Forelimb muscle (tissue), 1 donor: ENCODE measurements at regions not wholly inside any gene's neighbourhood (a gene's known extent, or its start where the extent isn't known, plus 50 kb on each side); places are given as distances from the start of the nearest gene placed in this dataset.

Experiments used
- DNase-seq: peaks from one replicate; pipeline ENCODE4 v3.0.0-alpha.2; 2013; ENCODE audit warnings: low read depth

DNA sequence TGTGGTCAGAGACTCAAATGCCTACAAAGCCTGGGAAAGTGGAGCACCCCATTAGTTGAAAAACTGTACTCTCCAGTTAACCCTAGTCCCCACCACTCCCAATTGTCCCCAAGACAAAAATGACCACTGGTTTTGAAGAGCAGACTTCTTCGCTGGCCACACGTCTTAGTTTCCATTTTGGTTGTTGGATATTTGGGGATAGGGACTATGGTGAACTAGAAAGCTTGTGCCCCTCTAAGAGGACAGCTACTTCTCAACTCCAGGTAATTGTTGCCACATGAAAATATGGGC, 109.4 kb upstream of the SPRY4 start:
- no peak for DNase-seq

DNA sequence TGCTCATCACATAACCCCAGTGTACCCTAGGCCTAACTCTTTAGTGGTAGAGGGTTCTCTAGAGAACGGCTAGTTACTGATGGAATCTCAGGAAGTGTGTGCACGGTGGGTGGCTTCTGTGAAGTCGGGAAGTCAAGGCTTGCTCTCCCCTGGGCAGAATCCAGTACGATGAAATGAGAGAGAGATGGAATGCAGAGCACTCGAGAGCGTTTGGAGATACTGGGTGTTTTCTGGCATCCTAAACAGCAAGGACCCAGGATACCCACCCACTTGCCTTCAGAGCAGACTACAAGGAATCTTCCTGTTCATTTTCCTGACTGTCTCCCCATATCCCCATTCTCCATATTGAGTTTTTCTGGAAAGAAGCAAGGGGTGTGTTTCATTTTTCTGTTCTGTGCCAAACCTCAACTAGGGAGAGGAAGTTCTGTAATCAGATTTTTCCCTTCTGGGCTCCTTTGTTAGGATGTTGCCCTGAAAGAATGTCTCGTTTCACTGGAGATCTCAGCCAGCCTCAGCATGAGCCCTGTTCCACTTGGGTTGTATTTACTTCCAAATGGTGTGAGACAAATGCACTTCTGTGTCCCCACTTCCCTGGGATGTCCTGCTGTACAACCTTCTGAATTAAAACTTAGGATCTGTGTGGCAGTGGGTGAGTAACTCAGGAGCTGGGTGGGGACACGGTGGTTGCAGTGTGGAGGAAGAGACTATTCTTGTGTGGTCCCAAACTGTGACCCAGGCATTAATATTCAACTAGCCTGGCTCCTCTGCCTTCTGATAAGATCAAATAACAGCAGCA, 108.9 kb upstream of the SPRY4 start:
- DNase-seq, result no peak

DNA sequence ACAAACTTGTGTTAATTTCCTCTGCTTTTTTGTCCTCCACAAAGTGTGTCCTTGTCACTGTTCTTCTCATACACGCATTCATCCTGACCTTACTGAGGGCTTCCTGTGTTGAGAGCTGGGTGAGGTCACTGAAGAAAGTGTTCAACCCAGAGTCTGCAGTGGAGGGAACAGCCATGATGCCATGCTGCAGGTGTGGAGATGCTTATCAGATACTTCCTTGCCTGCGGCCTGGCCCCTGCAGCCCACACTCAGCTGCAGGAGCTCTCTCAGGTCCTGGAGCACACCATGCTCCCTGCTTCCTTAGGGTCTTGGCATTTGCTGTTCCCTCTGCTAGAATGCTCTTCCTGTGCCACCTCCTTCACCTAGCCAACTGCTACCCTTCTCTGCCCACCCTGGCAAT, 108.1 kb upstream of the SPRY4 start:
- no peak for DNase-seq

DNA sequence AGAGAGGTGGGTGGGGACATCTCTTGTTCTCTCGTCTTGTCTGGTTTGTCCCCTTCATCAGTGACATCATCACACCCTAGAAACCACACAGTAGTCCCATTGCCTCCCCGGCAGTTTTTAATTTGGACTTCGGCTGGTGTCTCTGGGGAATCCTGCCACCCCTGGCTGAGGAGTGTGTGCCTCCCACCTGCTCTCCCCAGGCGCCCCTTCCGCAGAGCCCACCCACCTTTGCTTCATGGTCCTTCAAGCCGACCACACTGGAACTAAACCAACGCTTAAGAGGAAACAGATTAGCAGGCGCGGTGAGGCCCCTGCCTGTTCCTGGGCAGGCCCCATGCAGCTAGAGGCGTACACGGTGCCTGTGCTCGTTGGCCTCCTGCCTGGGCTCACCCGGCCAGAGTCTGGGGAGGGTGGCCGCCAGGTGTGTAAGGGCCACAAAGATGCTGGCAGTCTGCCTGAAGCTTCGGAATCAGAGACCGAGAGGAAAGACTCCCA, 107.6 kb upstream of the SPRY4 start:
- no peak for DNase-seq

DNA sequence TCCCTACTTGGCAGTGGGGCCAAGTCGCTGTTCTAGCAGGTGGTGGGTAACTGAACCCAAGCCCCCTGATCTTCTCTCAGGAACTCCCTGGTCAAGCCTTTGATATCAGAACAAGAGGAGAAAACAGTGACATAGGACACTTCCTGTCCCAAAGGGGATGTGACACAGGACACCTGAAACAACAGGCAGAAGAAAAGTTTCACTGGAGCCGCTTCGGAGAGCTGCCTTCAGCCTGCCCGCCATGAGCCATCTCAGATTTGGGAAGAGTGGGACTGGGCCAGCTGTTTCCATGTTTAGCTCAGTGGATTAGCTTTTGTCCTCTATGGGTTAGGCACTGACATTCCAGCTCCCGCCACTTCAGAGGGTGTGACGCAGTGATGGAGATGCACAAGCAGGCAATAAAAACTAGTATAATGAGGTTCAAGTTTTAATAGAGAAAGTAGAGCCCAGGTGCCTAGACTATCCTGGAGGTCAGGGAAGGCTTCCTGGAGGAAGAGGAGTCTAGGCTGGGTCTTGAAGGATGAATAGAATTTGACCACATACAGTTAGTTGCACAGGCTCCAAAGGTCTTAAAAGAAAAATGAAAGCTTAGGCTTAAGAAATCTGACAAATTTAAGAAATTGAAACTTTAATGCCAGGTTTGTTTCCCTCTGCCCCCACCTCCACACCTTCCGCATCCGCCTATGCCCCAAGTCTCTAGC, 104.1 kb upstream of the SPRY4 start:
- DNase-seq, result no peak

DNA sequence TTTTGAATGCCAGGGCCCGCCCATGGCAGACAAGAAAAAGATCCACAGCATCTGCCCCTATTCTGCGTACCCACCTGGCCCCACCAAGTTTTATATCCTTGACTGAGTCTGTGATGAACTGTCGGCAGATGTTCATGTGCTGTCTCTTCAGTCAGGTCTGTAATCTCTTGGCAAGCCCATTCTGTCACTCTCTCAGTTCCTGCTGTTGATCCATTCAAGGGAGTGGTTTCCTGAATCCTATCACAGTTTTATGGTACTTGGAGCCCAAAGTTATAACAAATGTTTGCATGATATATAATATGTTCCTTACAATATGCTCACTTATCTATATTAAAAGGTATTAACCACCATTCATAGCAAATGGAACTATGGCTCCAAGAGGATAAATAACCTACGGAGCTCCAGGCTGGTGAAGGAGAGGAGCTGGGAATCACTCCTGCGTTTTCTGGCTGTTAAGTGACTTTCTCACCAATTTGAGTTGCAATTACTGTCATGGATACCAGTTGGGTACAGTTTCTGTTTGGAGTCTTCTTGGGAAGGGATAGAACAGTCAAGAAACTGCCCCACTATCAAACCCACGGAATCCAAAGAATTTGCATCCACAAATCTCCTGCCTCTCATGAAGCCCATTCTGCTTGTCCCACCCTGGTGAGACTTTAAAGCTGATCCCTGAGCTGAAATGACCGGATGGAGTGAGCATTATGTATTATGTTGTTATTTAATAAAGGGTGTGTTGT, 103.4 kb upstream of the SPRY4 start:
- DNase-seq, result no peak

DNA sequence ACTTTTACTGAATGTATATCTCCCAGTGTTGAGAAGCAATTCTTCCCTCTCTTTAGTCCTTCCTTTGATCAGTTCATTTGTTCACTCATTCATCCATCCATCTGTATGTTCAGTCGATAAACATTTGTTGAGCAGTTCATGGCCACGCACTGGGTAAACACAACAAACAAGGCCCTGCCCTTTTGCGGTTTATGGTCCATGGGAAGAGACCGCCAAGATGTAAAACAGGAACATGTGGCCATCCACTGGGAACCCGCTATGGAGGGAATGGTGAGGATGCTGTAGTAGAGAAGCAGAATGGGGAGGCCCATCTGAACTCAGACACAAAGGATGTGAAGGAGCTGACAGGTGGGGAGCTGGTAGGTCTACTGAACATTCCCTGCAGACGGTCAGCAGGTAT, 102.7 kb upstream of the SPRY4 start:
- no peak for DNase-seq

DNA sequence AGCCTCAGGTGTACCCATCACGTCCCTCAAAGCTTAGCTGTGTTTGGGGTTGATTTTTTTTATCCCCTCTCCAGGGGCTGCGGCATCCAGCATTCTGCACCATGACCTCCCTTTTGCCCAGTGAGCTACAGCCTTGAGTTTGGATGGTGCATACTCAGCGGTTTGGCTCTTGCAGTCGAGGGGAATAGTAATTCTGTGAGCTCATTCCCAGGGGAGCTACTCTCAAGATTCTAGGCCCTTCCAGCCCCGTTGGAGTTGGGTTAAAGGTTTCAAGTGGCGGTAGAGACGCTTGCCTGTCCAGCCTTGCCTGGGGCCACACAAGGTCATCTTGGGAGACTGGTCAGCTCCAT, 102.2 kb upstream of the SPRY4 start:
- DNase-seq, result no peak

DNA sequence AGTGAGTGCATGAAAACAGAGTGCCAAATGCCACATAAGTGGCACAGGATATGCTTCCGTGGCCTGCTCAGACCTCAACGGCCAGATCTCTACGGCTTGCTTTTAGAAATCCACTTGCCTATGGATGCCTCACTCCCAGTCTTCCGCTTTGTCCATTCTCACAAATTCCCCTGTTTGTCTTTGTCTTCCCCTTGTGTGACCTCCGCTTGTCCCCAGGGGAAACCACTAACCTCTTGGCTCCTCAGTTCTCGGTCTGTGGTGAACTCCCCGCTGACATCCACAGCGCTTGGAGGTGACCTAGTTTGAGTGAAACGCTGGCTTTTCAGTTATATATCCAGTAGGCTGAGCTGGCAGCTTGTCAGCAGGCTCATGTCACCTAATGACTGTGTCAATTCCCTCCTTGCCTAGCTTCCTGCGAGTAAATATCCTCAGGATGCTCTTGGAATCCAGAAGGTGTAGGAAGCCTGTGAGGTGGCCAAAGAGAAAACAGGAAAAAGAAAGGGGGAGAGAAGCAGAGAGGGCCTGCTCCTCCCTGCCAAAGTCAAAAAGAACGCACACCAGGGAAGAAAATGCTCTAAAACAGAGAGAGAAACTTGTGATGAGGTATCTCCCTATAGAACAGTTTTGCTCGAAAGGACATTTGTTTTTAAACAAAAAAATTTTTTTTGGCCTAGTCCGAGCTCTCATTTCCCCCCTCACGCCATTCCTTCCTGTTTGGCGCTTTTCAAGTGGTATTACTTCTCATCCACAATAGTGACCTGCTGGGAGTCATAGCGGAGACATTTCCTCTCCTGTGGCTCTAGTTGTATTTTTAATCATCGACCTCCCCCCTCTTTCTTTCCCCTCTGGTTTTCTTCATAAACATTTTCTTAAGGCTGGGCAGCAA, 101.6 kb upstream of the SPRY4 start:
- DNase-seq, result no peak

DNA sequence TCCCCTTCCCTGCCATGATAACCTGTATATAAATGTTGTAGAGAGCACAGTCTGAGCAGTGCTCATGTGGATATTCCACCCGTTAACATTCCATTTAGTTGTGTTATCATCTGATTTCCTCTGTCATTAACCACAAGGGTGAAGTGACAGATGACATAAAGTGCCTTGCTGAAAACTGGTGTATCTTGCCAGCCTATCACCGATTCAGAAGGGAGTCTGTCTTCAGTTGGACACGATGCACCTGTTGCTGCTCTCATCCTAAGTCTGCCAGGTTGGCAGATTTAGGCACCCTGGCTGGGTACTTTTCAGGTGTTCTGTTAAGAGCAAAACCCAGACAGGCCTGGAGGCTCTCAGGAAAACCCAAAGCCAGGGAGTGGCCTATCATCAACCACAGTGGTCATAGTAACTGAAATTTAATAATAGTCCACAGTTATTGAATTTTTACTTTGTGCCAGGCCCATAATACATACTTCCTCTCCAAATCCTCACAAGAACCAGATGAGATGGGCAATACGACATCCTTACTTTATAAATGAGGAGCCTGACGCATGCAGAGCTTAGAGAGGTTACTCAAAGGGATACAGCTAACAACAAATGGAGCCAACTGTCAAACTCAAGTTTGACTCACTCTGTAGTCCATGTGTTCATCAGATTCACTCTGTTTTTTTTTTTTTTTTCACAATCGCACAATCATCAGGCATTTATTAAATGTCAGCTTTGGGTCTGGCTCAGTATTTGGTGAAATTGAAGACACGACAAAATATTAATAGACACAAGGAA, 100.7 kb upstream of the SPRY4 start:
- DNase-seq, result no peak

DNA sequence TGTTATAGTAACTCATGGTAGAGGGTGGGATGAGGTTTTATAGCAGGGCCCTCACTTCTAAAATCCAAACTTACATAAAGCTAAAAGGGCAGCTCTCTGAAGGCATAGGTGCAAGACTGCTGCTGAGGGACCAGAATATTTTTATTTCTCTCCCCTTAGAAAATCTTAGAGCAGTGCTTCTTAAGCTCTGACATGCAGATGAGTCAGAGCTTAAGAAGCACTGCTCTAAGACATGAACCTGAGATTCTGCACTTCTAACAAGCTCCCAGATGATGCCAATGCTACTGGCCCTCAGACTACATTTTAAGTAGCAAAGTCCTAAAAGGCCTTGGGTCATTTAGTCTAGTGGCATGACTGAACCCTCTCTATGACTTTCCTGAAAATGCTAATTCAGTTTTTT, 97.6 kb upstream of the SPRY4 start:
- DNase-seq, result no peak

DNA sequence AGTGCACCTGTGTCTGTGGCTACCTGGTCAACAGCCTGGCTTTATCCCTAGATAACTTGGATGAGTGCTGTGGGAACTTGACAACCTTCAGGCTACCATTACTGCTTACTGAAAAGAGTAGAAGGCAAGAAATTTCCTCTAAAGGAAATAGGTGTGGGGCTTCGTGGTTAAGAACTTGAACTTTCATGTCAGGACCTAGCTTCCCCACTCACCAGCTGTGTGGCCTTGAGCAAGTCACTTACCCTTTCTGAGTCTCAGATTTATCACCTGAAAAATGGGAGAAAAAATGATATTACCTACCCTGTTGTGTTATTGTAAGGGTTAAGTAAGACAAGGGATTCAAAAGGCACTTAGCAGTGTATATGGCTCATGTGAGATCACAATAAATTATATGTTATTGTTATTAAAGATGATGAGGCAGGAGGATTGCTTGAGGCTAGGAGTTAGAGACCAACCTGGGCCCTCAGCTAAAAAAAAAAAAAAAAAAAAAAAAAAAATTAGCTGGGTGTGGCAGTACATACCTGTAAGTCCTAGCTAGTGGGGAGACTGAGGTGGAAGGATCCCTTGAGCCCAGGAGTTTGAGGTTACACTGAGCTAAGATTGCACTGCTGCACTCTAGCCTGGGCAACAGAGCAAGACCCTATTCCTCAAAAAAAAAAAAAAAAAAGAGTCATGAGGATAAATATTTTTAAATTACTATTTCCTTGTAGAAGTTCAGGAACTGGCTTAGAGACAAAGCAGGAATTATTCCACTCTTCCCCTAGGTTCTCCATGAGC, 97.0 kb upstream of the SPRY4 start:
- DNase-seq, result no peak

DNA sequence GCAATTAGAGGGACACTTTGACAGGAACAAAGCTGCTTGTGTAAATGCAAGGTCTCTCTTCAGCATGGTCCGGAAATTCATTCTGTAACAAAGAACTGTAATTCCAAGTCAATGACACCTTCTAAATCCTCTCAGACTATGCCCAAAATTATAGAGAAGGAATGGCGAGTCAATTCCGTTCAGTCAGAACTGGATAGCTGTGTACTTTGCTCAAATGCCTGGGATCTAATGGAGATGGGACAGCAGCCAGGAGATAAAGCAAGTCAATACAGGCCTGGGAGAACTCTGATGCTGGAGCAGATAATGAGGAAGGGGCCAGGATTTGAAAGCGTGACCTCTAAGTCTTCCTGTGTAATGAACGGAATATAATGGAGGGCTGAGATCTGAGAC, 96.4 kb upstream of the SPRY4 start:
- no peak for DNase-seq

DNA sequence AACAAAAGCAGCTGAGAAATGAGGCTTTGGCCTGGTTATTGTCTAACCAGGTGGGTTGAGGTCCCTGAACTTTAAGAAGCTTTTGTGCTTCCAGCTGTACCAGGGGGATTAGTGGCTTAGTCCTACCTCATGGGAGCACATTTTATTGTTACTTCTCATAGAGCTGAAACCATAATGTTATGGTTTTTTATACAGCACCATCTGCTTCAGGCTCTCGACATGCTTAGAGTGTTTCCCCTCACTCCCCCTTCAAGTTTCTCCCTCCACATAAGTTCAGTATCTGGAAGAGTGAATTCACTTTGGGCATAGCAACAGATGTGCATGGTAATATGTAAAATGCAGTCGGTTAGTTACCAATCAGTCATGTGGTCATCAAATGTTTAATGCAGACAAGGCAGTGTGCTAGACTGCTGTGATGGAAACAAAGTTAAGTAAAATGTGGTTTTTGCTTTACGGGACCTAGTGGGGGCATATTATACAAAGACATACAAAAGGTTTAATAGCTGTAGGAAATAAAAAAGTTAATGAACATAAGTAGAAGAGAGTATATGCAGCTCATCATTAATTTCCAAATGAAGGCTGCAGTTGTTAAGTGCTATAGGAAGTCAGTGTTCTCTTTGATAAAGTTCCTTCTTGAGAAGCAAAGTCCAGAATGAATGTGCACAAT, 95.9 kb upstream of the SPRY4 start:
- no peak for DNase-seq

DNA sequence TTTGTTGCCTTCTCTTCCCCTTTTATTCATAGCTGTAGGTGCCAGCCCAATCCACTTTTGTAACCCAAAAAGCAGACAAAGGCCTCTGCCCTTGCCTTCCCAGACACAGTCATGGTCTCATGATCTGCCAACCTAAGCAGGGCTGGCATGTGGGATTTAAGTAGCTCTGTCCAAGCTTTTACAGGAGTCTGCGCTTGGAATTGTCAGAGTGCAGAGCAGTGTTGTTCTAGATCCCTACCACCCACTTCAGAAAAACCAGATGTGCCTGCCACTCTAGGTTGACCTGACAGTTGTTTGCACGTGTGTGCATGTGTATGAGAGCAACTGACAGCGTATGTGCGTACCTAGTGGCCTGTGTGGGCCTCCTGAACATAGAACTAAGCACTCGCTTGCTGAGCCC, 87.8 kb upstream of the SPRY4 start:
- DNase-seq, result no peak

DNA sequence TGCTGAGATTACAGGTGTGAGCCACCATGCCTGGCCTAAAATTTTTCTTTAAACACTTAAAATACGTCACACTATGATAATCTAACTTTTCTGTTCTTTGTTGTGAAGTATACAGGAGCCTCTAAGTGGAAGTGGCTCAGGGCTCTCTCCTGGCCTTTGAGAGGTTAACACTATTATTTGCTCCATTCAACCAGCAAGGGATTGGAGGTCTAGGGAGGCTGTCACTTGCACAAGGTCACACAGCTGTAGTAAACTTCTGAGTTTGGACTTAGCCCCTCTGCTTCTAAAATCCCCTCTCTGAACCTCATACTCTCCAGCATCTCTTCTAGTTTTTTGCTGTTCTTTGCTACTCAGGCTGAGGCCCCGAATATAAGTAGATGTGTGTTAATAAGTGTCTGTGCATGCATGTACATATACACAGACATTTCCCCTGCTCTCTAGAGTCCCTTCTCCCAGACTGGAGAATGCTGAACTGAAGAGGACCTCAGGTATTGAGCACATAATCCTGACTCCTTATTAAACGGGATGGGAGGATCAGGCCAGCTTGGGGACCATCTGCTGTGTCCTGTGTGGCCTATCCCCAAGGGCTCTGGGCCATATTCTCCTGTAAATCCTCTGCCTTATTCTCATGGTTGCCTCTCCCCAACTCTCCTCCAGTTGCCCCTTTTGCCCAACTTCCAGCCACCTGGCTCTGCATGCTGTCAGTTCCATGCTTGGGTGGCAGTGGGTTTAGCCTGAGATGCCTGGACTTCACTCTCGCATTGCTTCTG, 87.0 kb upstream of the SPRY4 start:
- DNase-seq, result no peak

DNA sequence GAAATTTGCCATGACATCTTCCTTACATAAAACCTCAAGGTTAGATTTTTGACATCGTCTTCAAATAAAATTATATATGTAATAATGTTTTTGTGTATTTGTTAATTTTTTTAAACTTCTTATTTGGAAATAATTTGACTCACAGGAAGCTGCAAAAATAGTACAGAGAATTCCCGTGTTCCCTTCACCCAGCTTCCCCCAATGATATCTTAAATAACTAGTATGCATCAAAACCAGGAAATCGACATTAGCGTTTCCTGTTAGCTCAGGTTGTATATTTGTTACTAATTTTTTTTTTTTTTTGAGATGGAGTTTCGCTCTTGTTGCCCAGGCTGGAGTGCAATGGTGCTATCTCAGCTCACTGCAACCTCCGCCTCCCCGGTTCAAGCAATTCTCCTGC, 86.3 kb upstream of the SPRY4 start:
- DNase-seq, result no peak

DNA sequence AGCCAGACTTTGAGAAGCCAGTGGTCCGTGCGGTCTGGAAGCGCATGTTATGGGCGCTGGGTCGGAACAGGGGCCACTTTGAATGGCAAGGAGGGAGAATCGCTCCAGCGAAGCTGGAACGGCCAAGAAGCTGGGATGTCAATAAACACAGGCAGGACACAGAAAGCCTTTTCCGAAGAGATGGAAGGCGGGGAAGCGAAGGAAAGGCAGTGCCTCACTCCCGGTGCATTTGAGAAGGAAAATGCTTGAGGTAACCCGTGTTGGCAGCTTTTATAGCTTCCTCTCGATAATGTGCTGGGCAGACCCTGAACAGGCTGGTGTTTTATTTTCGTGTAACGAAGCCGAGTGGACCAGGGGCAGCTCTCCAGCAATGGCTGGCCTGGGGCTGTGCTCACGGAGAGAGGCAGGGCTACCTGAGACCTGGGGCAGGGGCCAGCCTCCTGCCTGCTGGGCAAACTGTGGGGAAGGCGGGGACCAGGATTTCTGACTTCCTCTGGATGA, 84.2 kb upstream of the SPRY4 start:
- DNase-seq, result no peak

DNA sequence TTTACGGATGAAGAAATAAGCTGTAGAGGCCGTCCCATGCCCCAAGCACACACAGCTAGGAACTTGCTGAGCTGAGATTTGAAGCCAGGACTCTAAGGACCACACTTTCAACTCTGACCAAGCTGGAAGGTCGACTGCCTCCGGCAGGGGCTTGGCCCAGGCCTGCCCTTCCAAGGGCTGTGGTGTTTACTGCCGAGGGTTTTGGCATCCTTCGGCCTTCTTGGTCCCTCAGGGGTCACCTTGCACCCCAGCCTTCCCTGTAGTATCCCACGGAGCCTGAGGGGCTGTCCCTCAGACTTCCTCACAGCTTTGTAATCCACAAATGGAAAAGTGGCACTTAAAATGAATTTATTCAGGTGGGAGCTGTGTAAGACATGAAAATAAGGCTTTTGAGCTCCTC, 83.7 kb upstream of the SPRY4 start:
- DNase-seq, result no peak
